Fibroblast of the aortic adventitia (primary cell): ENCODE measurements at regions not wholly inside any gene's neighbourhood (a gene's known extent, or its start where the extent isn't known, plus 50 kb on each side); places are given as distances from the start of the nearest gene placed in this dataset.
A peak's percentile ranks its signal among the peaks of the same experiment; 100 is the strongest.

Experiments
- DNase-seq: peaks from one replicate; pipeline ENCODE4 v3.0.0-alpha.2; 2010; ENCODE audit warnings: low read depth
- H3K4me3 ChIP-seq: 2 replicates; pipeline ENCODE4 v1.5.1; 2011; ENCODE audit warnings: low read depth, mild to moderate bottlenecking, control low read depth, low read length, moderate library complexity
- CTCF ChIP-seq: IDR thresholded peaks from 2 replicates; pipeline ENCODE4 v1.5.1; 2011; ENCODE audit warnings: mild to moderate bottlenecking, low read length, control low read depth, inconsistent platforms; ENCODE audit not compliant: insufficient read depth

GRCh38 chr10:61294131-61294530 lies 159.1 kb downstream of the TMEM26 start:
- H3K4me3 ChIP-seq: no peak overlapping the region
- no peak for TF ChIP-seq CTCF
- no peak for DNase-seq

GRCh38 chr10:61289813-61290212 lies 163.4 kb downstream of the TMEM26 start:
- no peak for DNase-seq
- TF ChIP-seq CTCF: no peak
- H3K4me3 ChIP-seq: no peak overlapping the region

GRCh38 chr10:61286686-61287085 lies 166.5 kb downstream of the TMEM26 start:
- no peak for DNase-seq
- H3K4me3 ChIP-seq: no peak overlapping the region
- no peak for TF ChIP-seq CTCF

GRCh38 chr10:61285749-61286148 lies 167.4 kb downstream of the TMEM26 start:
- peak; percentile 55 for DNase-seq
- no peak overlapping the region for H3K4me3 ChIP-seq
- no peak for TF ChIP-seq CTCF

- DNase-seq: peak; percentile 84
- peak; percentile 67 for TF ChIP-seq CTCF
- no peak overlapping the region for H3K4me3 ChIP-seq
Measured at GRCh38 chr10:61284222-61284890, 168.8 kb downstream of the TMEM26 start.

GRCh38 chr10:61283481-61284221 lies 169.5 kb downstream of the TMEM26 start:
- no peak overlapping the region for H3K4me3 ChIP-seq
- no peak for TF ChIP-seq CTCF
- no peak for DNase-seq
